H9 (cell line): ENCODE measurements at regions not wholly inside any gene's neighbourhood (a gene's known extent, or its start where the extent isn't known, plus 50 kb on each side); places are given as distances from the start of the nearest gene placed in this dataset.

Source experiments
- DNase-seq: peaks from one replicate; pipeline ENCODE4 v3.0.0-alpha.2; 2017
- H2AFZ ChIP-seq: one replicate; pipeline ENCODE4 v1.6.1; 2013; ENCODE audit warnings: mild to moderate bottlenecking, low read length, control low read depth, moderate library complexity
- H2AK5ac ChIP-seq: 2 replicates; pipeline ENCODE4 v1.6.1; 2013; ENCODE audit warnings: low read length, control low read depth, mixed read lengths; ENCODE audit not compliant: insufficient read length
- H2BK120ac ChIP-seq: one replicate; pipeline ENCODE4 v1.6.1; 2013; ENCODE audit warnings: low read depth, mild to moderate bottlenecking, low read length, control low read depth, inconsistent platforms; ENCODE audit not compliant: poor library complexity, severe bottlenecking
- H2BK12ac ChIP-seq: 2 replicates; pipeline ENCODE4 v1.6.1; 2013; ENCODE audit warnings: low read length, control low read depth, mixed read lengths, low read depth; ENCODE audit not compliant: insufficient read length
- H2BK15ac ChIP-seq: 2 replicates; pipeline ENCODE4 v1.6.1; 2013; ENCODE audit warnings: low read depth, low read length, control low read depth
- H2BK20ac ChIP-seq: one replicate; pipeline ENCODE4 v1.6.1; 2013; ENCODE audit warnings: low read depth, mild to moderate bottlenecking, low read length, control low read depth, inconsistent platforms; ENCODE audit not compliant: poor library complexity, severe bottlenecking
- H2BK5ac ChIP-seq: 2 replicates; pipeline ENCODE4 v1.6.1; 2013; ENCODE audit warnings: low read length, control low read depth, mixed read lengths; ENCODE audit not compliant: insufficient read length
- H3K14ac ChIP-seq: 2 replicates; pipeline ENCODE4 v1.6.1; 2013; ENCODE audit warnings: low read length, control low read depth; ENCODE audit not compliant: insufficient read depth
- H3K18ac ChIP-seq: 2 replicates; pipeline ENCODE4 v1.6.1; 2013; ENCODE audit warnings: low read depth, mild to moderate bottlenecking, mixed read lengths, low read length, control low read depth; ENCODE audit not compliant: insufficient read length
- H3K23ac ChIP-seq: 2 replicates; pipeline ENCODE4 v1.6.1; 2013; ENCODE audit warnings: low read length, control low read depth, mixed read lengths, low read depth; ENCODE audit not compliant: insufficient read length
- H3K23me2 ChIP-seq: 2 replicates; pipeline ENCODE4 v1.6.1; 2013; ENCODE audit warnings: low read depth, mild to moderate bottlenecking, mixed read lengths, low read length, control low read depth; ENCODE audit not compliant: insufficient read length, poor library complexity, severe bottlenecking
- H3K27ac ChIP-seq: 2 replicates; pipeline ENCODE4 v1.5.1; 2013; ENCODE audit warnings: low read length, control low read depth, mixed read lengths, low read depth; ENCODE audit not compliant: insufficient read length
- H3K27me3 ChIP-seq: 2 replicates; pipeline ENCODE4 v1.6.1; 2013; ENCODE audit warnings: low read length, control low read depth, inconsistent platforms; ENCODE audit not compliant: insufficient read depth
- H3K4ac ChIP-seq: 2 replicates; pipeline ENCODE4 v1.6.1; 2013; ENCODE audit warnings: low read depth, mild to moderate bottlenecking, control low read depth, inconsistent platforms, low read length, moderate library complexity
- H3K4me1 ChIP-seq: 2 replicates; pipeline ENCODE4 v1.6.1; 2013; ENCODE audit warnings: low read length, control low read depth, inconsistent platforms; ENCODE audit not compliant: insufficient read depth
- H3K4me2 ChIP-seq: 2 replicates; pipeline ENCODE4 v1.6.1; 2013; ENCODE audit warnings: low read length, control low read depth, mixed read lengths; ENCODE audit not compliant: insufficient read length, insufficient read depth
- H3K56ac ChIP-seq: 2 replicates; pipeline ENCODE4 v1.6.1; 2013; ENCODE audit warnings: low read depth, mild to moderate bottlenecking, mixed read lengths, low read length, control low read depth; ENCODE audit not compliant: insufficient read length
- H3K79me1 ChIP-seq: 2 replicates; pipeline ENCODE4 v1.6.1; 2013; ENCODE audit warnings: low read depth, mild to moderate bottlenecking, moderate library complexity, low read length, control low read depth, inconsistent platforms; ENCODE audit not compliant: insufficient read depth, poor library complexity, severe bottlenecking
- H3K79me2 ChIP-seq: 2 replicates; pipeline ENCODE4 v1.6.1; 2013; ENCODE audit warnings: low read length, control low read depth, inconsistent platforms; ENCODE audit not compliant: insufficient read depth
- H3K9ac ChIP-seq: 2 replicates; pipeline ENCODE4 v1.6.1; 2013; ENCODE audit warnings: low read length, control low read depth, mixed read lengths; ENCODE audit not compliant: insufficient read length; ENCODE audit errors: extremely low read depth
- H3K9me3 ChIP-seq: one replicate; pipeline ENCODE4 v1.6.1; 2013; ENCODE audit warnings: low read depth, low read length, inconsistent platforms; ENCODE audit not compliant: control insufficient read depth
- H3T11ph ChIP-seq: one replicate; pipeline ENCODE4 v1.6.1; 2013; ENCODE audit warnings: mild to moderate bottlenecking, low read length, control low read depth, inconsistent platforms
- H4K20me1 ChIP-seq: one replicate; pipeline ENCODE4 v1.6.1; 2013; ENCODE audit not compliant: control insufficient read depth, insufficient read length, insufficient read depth
- H4K5ac ChIP-seq: 2 replicates; pipeline ENCODE4 v1.6.1; 2013; ENCODE audit warnings: low read depth, mild to moderate bottlenecking, mixed read lengths, low read length, control low read depth; ENCODE audit not compliant: insufficient read length
- H4K8ac ChIP-seq: replicated peaks from 2 replicates; pipeline ENCODE4 v1.6.1; 2013; ENCODE audit warnings: low read length, control low read depth, mixed read lengths, low read depth; ENCODE audit not compliant: insufficient read length
- H4K91ac ChIP-seq: 2 replicates; pipeline ENCODE4 v1.6.1; 2013; ENCODE audit warnings: low read depth, mild to moderate bottlenecking, moderate library complexity, mixed read lengths, low read length, control low read depth; ENCODE audit not compliant: insufficient read length
- H3K27ac Mint-ChIP-seq, 3 experiments: 2 replicates in 2 of 3; 3 replicates in 1 of 3; pipeline ENCODE4 v1.8.0; 2020 to 2021; ENCODE audit warnings: mixed read lengths in 3 of 3, mild to moderate bottlenecking in 1 of 3, moderate library complexity in 1 of 3
- H3K27me3 Mint-ChIP-seq: 2 replicates; pipeline ENCODE4 v1.8.0; 2021; ENCODE audit warnings: low read depth, mild to moderate bottlenecking, moderate library complexity, mixed read lengths
- H3K36me3 Mint-ChIP-seq, 3 experiments: 2 replicates in 2 of 3; 3 replicates in 1 of 3; pipeline ENCODE4 v1.8.0; 2020 to 2021; ENCODE audit warnings: low read depth in 3 of 3, mixed read lengths in 3 of 3; ENCODE audit not compliant: insufficient read depth in 1 of 3
- H3K4me1 Mint-ChIP-seq, 2 experiments: 2 replicates each; pipeline ENCODE4 v1.8.0; 2020; ENCODE audit warnings: mixed read lengths in 2 of 2
- H3K4me3 Mint-ChIP-seq, 2 experiments: 2 replicates in 1 of 2; 3 replicates in 1 of 2; pipeline ENCODE4 v1.8.0; 2020 to 2021; ENCODE audit warnings: mild to moderate bottlenecking in 2 of 2, mixed read lengths in 2 of 2, moderate library complexity in 1 of 2
- H3K9me3 Mint-ChIP-seq, 2 experiments: 2 replicates in 1 of 2; 3 replicates in 1 of 2; pipeline ENCODE4 v1.8.0; 2020; ENCODE audit warnings: mild to moderate bottlenecking in 2 of 2, mixed read lengths in 2 of 2, moderate library complexity in 1 of 2
- CTCF ChIP-seq: fragments of 200-600 bp; sonication (generic); conservative IDR thresholded peaks from 3 replicates; pipeline ENCODE4 v1.8.0; 2021; ENCODE audit warnings: antibody characterized with exemption, mild to moderate bottlenecking
- WGBS: extraction: QIAGEN DNeasy Blood & Tissue Kit; methylation state at CpG from one replicate; pipeline ENCODE4 v1.1.7; 2013; ENCODE audit warnings: missing lambda C conversion rate, low lambda C conversion rate, mixed read lengths; ENCODE audit not compliant: insufficient read length; ENCODE audit errors: extremely low coverage; 5-methylcytosine and 5-hydroxymethylcytosine counted together

- H2BK15ac ChIP-seq = no peak overlapping the region
- Mint-ChIP-seq H3K4me1 (peaks cover 6 to 17% of the 10 kb centered on the region in 2 experiments; a peak in 3 of 4 replicates), H3K27ac (no peak overlapping the region), H3K36me3 (no peaks in the 10 kb centered on the region), H3K27me3 (no peaks in the 10 kb centered on the region), H3K4me3 (no peak overlapping the region), H3K9me3 (no peaks in the 10 kb centered on the region)
- no peak overlapping the region for H2AFZ ChIP-seq
- no peak overlapping the region for H4K5ac ChIP-seq
- no peak overlapping the region for H3K9ac ChIP-seq
- no peak overlapping the region for H3T11ph ChIP-seq
- H4K20me1 ChIP-seq = no peaks in the 10 kb centered on the region
- WGBS = no CpG with 5 or more reads among the region's 3 CpGs
- no peaks in the 10 kb centered on the region for H3K27me3 ChIP-seq
- H2BK120ac ChIP-seq = no peak overlapping the region
- H2AK5ac ChIP-seq = no peak overlapping the region
- TF ChIP-seq CTCF = no peak
- no peak overlapping the region for H2BK5ac ChIP-seq
- H3K4ac ChIP-seq = no peak overlapping the region
- H3K79me1 ChIP-seq = no peaks in the 10 kb centered on the region
- H4K91ac ChIP-seq = no peak overlapping the region
- H3K27ac ChIP-seq = no peak overlapping the region
- H3K4me2 ChIP-seq = no peak overlapping the region
- no peak overlapping the region for H4K8ac ChIP-seq
- no peaks in the 10 kb centered on the region for H3K79me2 ChIP-seq
- no peaks in the 10 kb centered on the region for H3K23me2 ChIP-seq
- H3K9me3 ChIP-seq = no peaks in the 10 kb centered on the region
- H3K4me1 ChIP-seq = peaks cover 3% of the 10 kb centered on the region; the same call in 1 of the 2 replicates
- no peak overlapping the region for H3K14ac ChIP-seq
- H2BK12ac ChIP-seq = no peak overlapping the region
- H3K23ac ChIP-seq = no peak overlapping the region
- H3K56ac ChIP-seq = no peak overlapping the region
- no peak overlapping the region for H3K18ac ChIP-seq
- DNase-seq = no peak
- H2BK20ac ChIP-seq = no peak overlapping the region
Observed at GRCh38 chr6:97459535-97459934, 176.5 kb upstream of the MMS22L start.
